Endodermal cell (in vitro differentiated cells): ENCODE measurements at regions not wholly inside any gene's neighbourhood (a gene's known extent, or its start where the extent isn't known, plus 50 kb on each side); places are given as distances from the start of the nearest gene placed in this dataset.

ENCODE experiments used
- DNase-seq: peaks from one replicate; pipeline ENCODE4 v3.0.0-alpha.2; 2017
- H3K27ac ChIP-seq: 2 replicates; pipeline ENCODE4 v1.5.1; 2013; ENCODE audit warnings: mild to moderate bottlenecking, low read depth, low read length, moderate library complexity
- H3K27me3 ChIP-seq: 2 replicates; pipeline ENCODE4 v1.6.1; 2013; ENCODE audit warnings: mild to moderate bottlenecking, low read length, moderate library complexity; ENCODE audit not compliant: insufficient read depth, control insufficient read depth, poor library complexity, severe bottlenecking
- H3K36me3 ChIP-seq: 2 replicates; pipeline ENCODE4 v1.7.0; 2013; ENCODE audit warnings: mild to moderate bottlenecking, low read length, moderate library complexity; ENCODE audit not compliant: control insufficient read depth, insufficient read depth
- H3K4me1 ChIP-seq: one replicate; pipeline ENCODE4 v1.7.0; 2013; ENCODE audit warnings: low read length; ENCODE audit not compliant: control insufficient read depth, insufficient read depth
- H3K4me3 ChIP-seq: 2 replicates; pipeline ENCODE4 v1.5.1; 2013; ENCODE audit warnings: mild to moderate bottlenecking, low read length, moderate library complexity
- H3K9ac ChIP-seq: 2 replicates; pipeline ENCODE4 v1.6.1; 2013; ENCODE audit warnings: mild to moderate bottlenecking, low read length, moderate library complexity; ENCODE audit not compliant: poor library complexity, severe bottlenecking; ENCODE audit errors: extremely low read depth
- H3K9me3 ChIP-seq: 2 replicates; pipeline ENCODE4 v1.6.1; 2013; ENCODE audit warnings: mild to moderate bottlenecking, low read length, moderate library complexity; ENCODE audit not compliant: control insufficient read depth
- H3K27ac Mint-ChIP-seq: 2 replicates; pipeline ENCODE4 v1.8.0; 2020; ENCODE audit warnings: mixed read lengths
- H3K27me3 Mint-ChIP-seq: 2 replicates; pipeline ENCODE4 v1.8.0; 2021; ENCODE audit warnings: mild to moderate bottlenecking, mixed read lengths; ENCODE audit not compliant: insufficient read depth
- H3K36me3 Mint-ChIP-seq: 2 replicates; pipeline ENCODE4 v1.8.0; 2020; ENCODE audit warnings: low read depth, mixed read lengths
- H3K4me1 Mint-ChIP-seq: 2 replicates; pipeline ENCODE4 v1.8.0; 2020; ENCODE audit warnings: mixed read lengths
- H3K4me3 Mint-ChIP-seq: 2 replicates; pipeline ENCODE4 v1.8.0; 2020; ENCODE audit warnings: mild to moderate bottlenecking, moderate library complexity, mixed read lengths
- H3K9me3 Mint-ChIP-seq: 2 replicates; pipeline ENCODE4 v1.8.0; 2020; ENCODE audit warnings: mild to moderate bottlenecking, mixed read lengths
- CTCF ChIP-seq: fragments of 200-600 bp; sonication (generic); conservative IDR thresholded peaks from 2 replicates; pipeline ENCODE4 v1.5.0; 2021; ENCODE audit warnings: antibody characterized with exemption, mild to moderate bottlenecking
- WGBS, 2 experiments: methylation state at CpG; one replicate each; pipeline versions ENCODE4 v1.1.5 to v1.1.7; 2013; ENCODE audit warnings: missing lambda C conversion rate in 2 of 2, mixed read lengths in 1 of 2; ENCODE audit not compliant: insufficient coverage in 1 of 2, insufficient read length in 1 of 2; 5-methylcytosine and 5-hydroxymethylcytosine counted together

DNA sequence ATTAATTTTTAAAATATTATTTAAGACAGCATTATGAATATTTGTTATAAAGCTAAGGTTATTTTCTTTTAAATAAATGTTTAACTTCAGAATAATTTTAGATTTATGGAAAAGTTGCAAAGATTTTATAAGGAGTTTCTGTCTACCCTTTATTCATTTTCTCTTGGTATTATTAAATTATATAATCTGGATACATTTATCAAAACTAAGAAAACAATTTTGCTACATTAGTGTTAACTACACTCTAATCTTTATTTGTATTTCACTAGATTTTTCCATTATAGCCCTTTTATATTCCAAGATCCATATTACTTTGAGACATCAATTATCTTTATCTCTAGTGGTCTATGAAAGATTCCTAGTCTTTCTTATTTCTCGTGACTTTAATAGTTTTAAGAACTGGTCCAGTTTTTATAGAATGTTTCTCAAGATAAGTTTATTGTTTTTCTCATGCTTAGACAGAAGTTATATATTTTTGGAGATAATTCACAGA, 1243.7 kb upstream of the PCDH9 start:
- Histone ChIP-seq H3K27me3 (no peaks in the 10 kb centered on the region), H3K9me3 (no peaks in the 10 kb centered on the region), H3K4me1 (no peaks in the 10 kb centered on the region), H3K27ac (no peak overlapping the region), H3K9ac (no peak overlapping the region), H3K36me3 (no peaks in the 10 kb centered on the region), H3K4me3 (no peak overlapping the region)
- Mint-ChIP-seq H3K36me3 (no peaks in the 10 kb centered on the region), H3K27me3 (no peaks in the 10 kb centered on the region), H3K9me3 (no peaks in the 10 kb centered on the region), H3K4me1 (no peaks in the 10 kb centered on the region), H3K27ac (no peak overlapping the region), H3K4me3 (no peak overlapping the region)
- no peak for TF ChIP-seq CTCF
- WGBS, 2 experiments: 91% methylated on average over 1 of the region's 1 CpG; no CpG with 5 or more reads in 1 of the 2 experiments
- DNase-seq: no peak

DNA sequence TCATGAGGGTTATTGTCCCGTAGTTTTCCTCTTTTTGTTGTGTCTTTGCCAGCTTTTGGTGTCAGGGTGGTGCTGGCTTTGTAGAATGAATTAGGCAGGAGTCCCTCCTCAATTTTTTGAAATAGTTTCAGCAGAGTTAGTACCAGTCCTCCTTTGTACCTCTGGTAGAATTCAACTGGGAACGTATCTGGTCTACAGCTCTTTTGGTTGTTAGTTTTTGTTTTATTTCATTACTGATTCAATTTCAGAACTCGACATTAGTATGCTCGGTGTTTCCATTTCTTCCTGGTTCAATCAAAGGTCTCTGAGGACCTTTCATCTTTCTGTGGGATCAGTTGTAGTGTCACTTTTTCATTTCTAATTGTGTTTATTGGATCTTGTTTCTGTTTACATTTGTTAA, 1237.0 kb upstream of the PCDH9 start:
- TF ChIP-seq CTCF: no peak
- Mint-ChIP-seq H3K27me3 (no peaks in the 10 kb centered on the region), H3K4me1 (no peaks in the 10 kb centered on the region)

GRCh38 chr13:68440874-68441273, 1210.7 kb upstream of the PCDH9 start:
- Mint-ChIP-seq H3K36me3 (no peaks in the 10 kb centered on the region), H3K27me3 (no peaks in the 10 kb centered on the region), H3K27ac (no peak overlapping the region), H3K4me3 (no peak overlapping the region), H3K9me3 (no peaks in the 10 kb centered on the region), H3K4me1 (no peaks in the 10 kb centered on the region)
- Histone ChIP-seq H3K27ac (no peak overlapping the region), H3K9ac (no peak overlapping the region), H3K4me3 (no peak overlapping the region), H3K9me3 (no peaks in the 10 kb centered on the region), H3K4me1 (no peaks in the 10 kb centered on the region), H3K36me3 (no peaks in the 10 kb centered on the region), H3K27me3 (no peaks in the 10 kb centered on the region)
- no peak for TF ChIP-seq CTCF
- DNase-seq: no peak

More for the DNA sequence above, 1237.0 kb upstream of the PCDH9 start:
- H3K9ac ChIP-seq: no peak overlapping the region
- no peak overlapping the region for H3K4me3 Mint-ChIP-seq
- 80 to 89% methylated on average over 4 of the region's 4 CpGs for WGBS, 2 experiments
- no peaks in the 10 kb centered on the region for H3K9me3 Mint-ChIP-seq
- H3K27ac Mint-ChIP-seq: no peak overlapping the region
- no peaks in the 10 kb centered on the region for H3K4me1 ChIP-seq
- no peaks in the 10 kb centered on the region for H3K27me3 ChIP-seq
- H3K36me3 Mint-ChIP-seq: no peaks in the 10 kb centered on the region
- DNase-seq: no peak
- no peaks in the 10 kb centered on the region for H3K9me3 ChIP-seq
- no peak overlapping the region for H3K27ac ChIP-seq
- no peak overlapping the region for H3K4me3 ChIP-seq
- H3K36me3 ChIP-seq: no peaks in the 10 kb centered on the region
